ENCODE measurements at regions not wholly inside any gene's neighbourhood (a gene's known extent, or its start where the extent isn't known, plus 50 kb on each side); places are given as distances from the start of the nearest gene placed in this dataset.

DNA sequence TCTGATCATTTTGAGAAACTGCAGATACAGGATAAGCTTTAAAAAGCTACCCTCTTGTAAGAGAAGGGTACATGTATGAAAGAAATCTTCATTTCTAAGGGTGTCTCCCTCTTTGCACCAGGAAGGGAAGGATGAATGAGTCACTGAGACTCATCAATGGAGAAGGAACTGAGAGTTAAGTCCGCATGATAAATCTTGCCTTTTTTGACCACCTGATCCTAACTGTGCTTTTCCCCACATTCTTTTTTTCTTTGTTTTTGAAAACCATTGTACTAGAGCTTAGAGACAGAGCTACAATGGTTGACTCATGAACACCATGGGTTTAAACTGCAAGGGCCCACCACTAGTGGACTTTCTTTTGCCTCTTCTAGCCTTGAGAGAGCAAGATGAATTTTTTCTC, 353.0 kb upstream of the RGS17 start:
- TF ChIP-seq, protein P1, sequence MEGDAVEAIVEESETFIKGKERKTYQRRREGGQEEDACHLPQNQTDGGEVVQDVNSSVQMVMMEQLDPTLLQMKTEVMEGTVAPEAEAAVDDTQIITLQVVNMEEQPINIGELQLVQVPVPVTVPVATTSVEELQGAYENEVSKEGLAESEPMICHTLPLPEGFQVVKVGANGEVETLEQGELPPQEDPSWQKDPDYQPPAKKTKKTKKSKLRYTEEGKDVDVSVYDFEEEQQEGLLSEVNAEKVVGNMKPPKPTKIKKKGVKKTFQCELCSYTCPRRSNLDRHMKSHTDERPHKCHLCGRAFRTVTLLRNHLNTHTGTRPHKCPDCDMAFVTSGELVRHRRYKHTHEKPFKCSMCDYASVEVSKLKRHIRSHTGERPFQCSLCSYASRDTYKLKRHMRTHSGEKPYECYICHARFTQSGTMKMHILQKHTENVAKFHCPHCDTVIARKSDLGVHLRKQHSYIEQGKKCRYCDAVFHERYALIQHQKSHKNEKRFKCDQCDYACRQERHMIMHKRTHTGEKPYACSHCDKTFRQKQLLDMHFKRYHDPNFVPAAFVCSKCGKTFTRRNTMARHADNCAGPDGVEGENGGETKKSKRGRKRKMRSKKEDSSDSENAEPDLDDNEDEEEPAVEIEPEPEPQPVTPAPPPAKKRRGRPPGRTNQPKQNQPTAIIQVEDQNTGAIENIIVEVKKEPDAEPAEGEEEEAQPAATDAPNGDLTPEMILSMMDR (IDR thresholded peaks at IDR 0.05) = no peak
- no peak for TF ChIP-seq EZH2 (IDR thresholded peaks at IDR 0.05; ENCODE audit: borderline replicate concordance, insufficient read depth, low read depth, low read length, poor library complexity, severe bottlenecking)
